ENCODE measurements at regions not wholly inside any gene's neighbourhood (a gene's known extent, or its start where the extent isn't known, plus 50 kb on each side); places are given as distances from the start of the nearest gene placed in this dataset.

DNA sequence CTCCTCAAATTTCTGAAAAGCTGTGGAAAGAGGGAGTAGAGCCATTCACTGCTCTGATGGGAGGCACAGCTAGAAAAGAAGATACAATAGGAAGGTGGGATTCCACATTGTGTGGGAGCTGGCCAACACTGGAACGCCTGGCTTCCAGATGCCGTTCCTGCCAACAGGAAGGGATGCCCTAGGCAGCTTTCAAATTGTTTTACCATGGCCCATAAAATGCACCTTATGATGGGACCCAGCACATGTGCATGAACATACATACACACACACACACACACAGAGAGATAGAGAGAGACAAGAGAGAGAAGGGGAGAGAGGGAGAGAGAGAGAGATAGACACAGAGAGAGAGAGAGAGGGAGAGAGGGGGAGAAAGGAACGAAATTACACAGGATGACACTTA is 86.1 kb upstream of the BZW1 start:
- Histone ChIP-seq H3K27me3 (peaks cover 22% of the 10 kb centered on the region), H3K9me2 (replicated peaks; ENCODE audit: insufficient read depth) (no peaks in the 10 kb centered on the region), H3K79me2 (no peaks in the 10 kb centered on the region), H3K4me2 (no peak overlapping the region), H2AFZ (no peak overlapping the region), H3K9me3 (ENCODE audit: low read depth) (no peaks in the 10 kb centered on the region), H3K4me1 (ENCODE audit: insufficient read depth) (no peaks in the 10 kb centered on the region), H3K4me3 (no peak overlapping the region), H4K20me1 (ENCODE audit: insufficient read depth, poor library complexity, severe bottlenecking) (no peaks in the 10 kb centered on the region), H3K36me3 (replicated peaks; ENCODE audit: insufficient read depth, low read depth) (no peaks in the 10 kb centered on the region), H3K27ac (no peak overlapping the region)
- no peak for DNase-seq (ENCODE audit: low spot score)
- TF ChIP-seq EZH2phosphoT487 (IDR thresholded peaks at IDR 0.05; ENCODE audit: low read depth, severe bottlenecking, unreplicated experiment) (no peak), EZH2 (IDR thresholded peaks at IDR 0.05; ENCODE audit: borderline replicate concordance) (no peak)
- TF ChIP-seq, protein P1, sequence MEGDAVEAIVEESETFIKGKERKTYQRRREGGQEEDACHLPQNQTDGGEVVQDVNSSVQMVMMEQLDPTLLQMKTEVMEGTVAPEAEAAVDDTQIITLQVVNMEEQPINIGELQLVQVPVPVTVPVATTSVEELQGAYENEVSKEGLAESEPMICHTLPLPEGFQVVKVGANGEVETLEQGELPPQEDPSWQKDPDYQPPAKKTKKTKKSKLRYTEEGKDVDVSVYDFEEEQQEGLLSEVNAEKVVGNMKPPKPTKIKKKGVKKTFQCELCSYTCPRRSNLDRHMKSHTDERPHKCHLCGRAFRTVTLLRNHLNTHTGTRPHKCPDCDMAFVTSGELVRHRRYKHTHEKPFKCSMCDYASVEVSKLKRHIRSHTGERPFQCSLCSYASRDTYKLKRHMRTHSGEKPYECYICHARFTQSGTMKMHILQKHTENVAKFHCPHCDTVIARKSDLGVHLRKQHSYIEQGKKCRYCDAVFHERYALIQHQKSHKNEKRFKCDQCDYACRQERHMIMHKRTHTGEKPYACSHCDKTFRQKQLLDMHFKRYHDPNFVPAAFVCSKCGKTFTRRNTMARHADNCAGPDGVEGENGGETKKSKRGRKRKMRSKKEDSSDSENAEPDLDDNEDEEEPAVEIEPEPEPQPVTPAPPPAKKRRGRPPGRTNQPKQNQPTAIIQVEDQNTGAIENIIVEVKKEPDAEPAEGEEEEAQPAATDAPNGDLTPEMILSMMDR (IDR thresholded peaks at IDR 0.05; ENCODE audit: poor library complexity), result no peak
- WGBS (ENCODE audit: low lambda C conversion rate, missing lambda C conversion rate), result 55% methylated on average over 2 of the region's 3 CpGs

DNA sequence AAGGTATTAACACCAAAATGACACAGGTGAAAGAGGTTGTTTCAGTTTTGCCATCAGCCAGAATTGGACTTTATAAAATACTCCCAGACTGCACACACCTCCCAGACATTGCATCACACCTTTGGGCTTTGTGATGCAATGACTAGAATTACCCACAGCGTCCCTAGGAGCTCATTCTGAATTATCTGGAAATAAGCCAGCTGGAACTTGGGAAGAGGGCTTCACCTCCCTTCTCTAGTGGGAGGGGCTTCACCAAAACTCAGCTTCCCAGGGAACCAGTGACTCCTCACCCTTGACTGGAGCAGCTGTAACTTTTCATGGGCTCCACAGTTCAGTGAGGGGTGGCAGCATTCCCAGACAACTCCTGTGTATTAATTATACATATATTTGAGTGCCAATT is 83.1 kb upstream of the BZW1 start:
- no peaks in the 10 kb centered on the region for H3K36me3 ChIP-seq (replicated peaks; ENCODE audit: insufficient read depth, low read depth)
- no peaks in the 10 kb centered on the region for H3K9me2 ChIP-seq (replicated peaks; ENCODE audit: insufficient read depth)
- H3K4me3 ChIP-seq, result no peak overlapping the region
- TF ChIP-seq EZH2 (IDR thresholded peaks at IDR 0.05; ENCODE audit: borderline replicate concordance) (no peak), EZH2phosphoT487 (IDR thresholded peaks at IDR 0.05; ENCODE audit: low read depth, severe bottlenecking, unreplicated experiment) (no peak)
- TF ChIP-seq, protein P1 (IDR thresholded peaks at IDR 0.05; ENCODE audit: poor library complexity), result no peak
- H4K20me1 ChIP-seq (ENCODE audit: insufficient read depth, poor library complexity, severe bottlenecking), result no peaks in the 10 kb centered on the region
- H3K27me3 ChIP-seq, result peaks cover 22% of the 10 kb centered on the region
- H2AFZ ChIP-seq, result no peak overlapping the region
- no peaks in the 10 kb centered on the region for H3K9me3 ChIP-seq (ENCODE audit: low read depth)
- 45% methylated on average over 1 of the region's 1 CpG for WGBS (ENCODE audit: low lambda C conversion rate, missing lambda C conversion rate)
- H3K79me2 ChIP-seq, result no peaks in the 10 kb centered on the region
- DNase-seq (ENCODE audit: low spot score), result no peak
- H3K27ac ChIP-seq, result no peak overlapping the region
- no peak overlapping the region for H3K4me2 ChIP-seq
- H3K4me1 ChIP-seq (ENCODE audit: insufficient read depth), result no peaks in the 10 kb centered on the region

DNA sequence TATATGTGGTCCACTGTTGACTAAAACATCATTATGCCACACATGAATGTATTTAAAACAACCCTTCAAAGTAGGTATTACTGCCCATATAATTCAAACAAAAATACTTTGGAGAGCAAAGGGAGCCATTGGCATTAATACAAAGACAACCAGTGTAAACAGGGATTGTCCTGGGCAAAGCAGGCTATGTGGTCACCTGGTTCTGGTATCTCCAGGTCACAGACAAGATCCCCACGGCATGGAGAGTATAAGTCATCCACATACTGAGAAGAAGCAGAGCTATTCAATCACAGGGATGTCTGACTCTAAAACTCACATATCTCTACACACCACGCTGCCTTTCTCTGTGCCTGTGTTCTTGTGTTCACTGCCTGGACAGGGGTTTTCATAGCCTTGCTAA is 81.4 kb upstream of the BZW1 start:
- H3K79me2 ChIP-seq, result no peaks in the 10 kb centered on the region
- no peaks in the 10 kb centered on the region for H3K9me3 ChIP-seq (ENCODE audit: low read depth)
- no peaks in the 10 kb centered on the region for H3K9me2 ChIP-seq (replicated peaks; ENCODE audit: insufficient read depth)
- H3K27me3 ChIP-seq, result peaks cover 15% of the 10 kb centered on the region
- H4K20me1 ChIP-seq (ENCODE audit: insufficient read depth, poor library complexity, severe bottlenecking), result no peaks in the 10 kb centered on the region
- no peaks in the 10 kb centered on the region for H3K36me3 ChIP-seq (replicated peaks; ENCODE audit: insufficient read depth, low read depth)
- H2AFZ ChIP-seq, result no peak overlapping the region
- H3K4me1 ChIP-seq (ENCODE audit: insufficient read depth), result no peaks in the 10 kb centered on the region
- WGBS (ENCODE audit: low lambda C conversion rate, missing lambda C conversion rate), result 88% methylated on average over 2 of the region's 2 CpGs
- no peak overlapping the region for H3K4me2 ChIP-seq
- no peak for DNase-seq (ENCODE audit: low spot score)
- no peak overlapping the region for H3K4me3 ChIP-seq
- TF ChIP-seq EZH2phosphoT487 (IDR thresholded peaks at IDR 0.05; ENCODE audit: low read depth, severe bottlenecking, unreplicated experiment) (no peak), EZH2 (IDR thresholded peaks at IDR 0.05; ENCODE audit: borderline replicate concordance) (no peak)
- TF ChIP-seq, protein P1 (IDR thresholded peaks at IDR 0.05; ENCODE audit: poor library complexity), result no peak
- no peak overlapping the region for H3K27ac ChIP-seq

DNA sequence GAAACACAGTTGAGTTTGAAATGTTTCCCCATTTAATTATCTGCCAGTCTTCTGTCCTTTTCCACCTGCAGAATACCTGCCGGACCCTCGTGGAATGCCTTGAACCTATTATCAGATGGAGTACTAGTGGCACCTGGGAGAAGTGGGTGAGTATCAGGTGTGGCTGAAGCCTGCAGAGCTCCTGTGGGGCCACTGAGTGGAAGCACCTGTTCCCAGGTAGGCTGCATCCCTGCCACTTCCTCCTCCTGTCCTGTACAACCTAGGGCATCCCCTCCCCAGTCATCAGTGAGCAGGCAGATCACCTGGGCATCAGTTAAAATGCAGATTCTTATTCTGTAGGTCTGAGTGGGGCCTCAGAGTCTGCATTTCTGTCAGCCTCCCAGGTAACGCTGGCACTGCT is 80.8 kb upstream of the BZW1 start:
- DNase-seq (ENCODE audit: low spot score), result no peak
- Histone ChIP-seq H3K79me2 (no peaks in the 10 kb centered on the region), H3K4me3 (no peak overlapping the region), H2AFZ (no peak overlapping the region), H3K27me3 (peaks cover 11% of the 10 kb centered on the region), H3K9me3 (ENCODE audit: low read depth) (no peaks in the 10 kb centered on the region), H4K20me1 (ENCODE audit: insufficient read depth, poor library complexity, severe bottlenecking) (no peaks in the 10 kb centered on the region), H3K4me1 (ENCODE audit: insufficient read depth) (no peaks in the 10 kb centered on the region), H3K27ac (no peak overlapping the region), H3K36me3 (replicated peaks; ENCODE audit: insufficient read depth, low read depth) (no peaks in the 10 kb centered on the region), H3K9me2 (replicated peaks; ENCODE audit: insufficient read depth) (no peaks in the 10 kb centered on the region), H3K4me2 (no peak overlapping the region)
- TF ChIP-seq, protein P1 (IDR thresholded peaks at IDR 0.05; ENCODE audit: poor library complexity), result no peak
- TF ChIP-seq EZH2 (IDR thresholded peaks at IDR 0.05; ENCODE audit: borderline replicate concordance), result no peak
- WGBS (ENCODE audit: low lambda C conversion rate, missing lambda C conversion rate), result 85% methylated on average over 3 of the region's 3 CpGs

Data from hepatocyte (in vitro differentiated cells).